ENCODE measurements at regions not wholly inside any gene's neighbourhood (a gene's known extent, or its start where the extent isn't known, plus 50 kb on each side); places are given as distances from the start of the nearest gene placed in this dataset.

GRCh38 chr11:81174646-81175330 is 1558.9 kb downstream of the FAM181B start:
- DNase-seq (ENCODE audit: low read depth) = no peak

- DNase-seq (ENCODE audit: low read depth) = no peak
These were observed 1568.5 kb downstream of the FAM181B start for GRCh38 chr11:81165164-81165563.

GRCh38 chr11:81159900-81160299 is 1573.8 kb downstream of the FAM181B start:
- no peak for DNase-seq (ENCODE audit: low read depth)

- no peak for DNase-seq (ENCODE audit: low read depth)
These were observed 1598.1 kb downstream of the FAM181B start for GRCh38 chr11:81135570-81135969.

GRCh38 chr11:81129618-81130017 is 1604.0 kb downstream of the FAM181B start:
- DNase-seq (ENCODE audit: low read depth) = no peak

- DNase-seq (ENCODE audit: low read depth) = no peak
These were observed 1620.9 kb downstream of the FAM181B start for GRCh38 chr11:81112718-81113117.

- DNase-seq (ENCODE audit: low read depth) = no peak
These were observed 1629.6 kb downstream of the FAM181B start for GRCh38 chr11:81104051-81104450.

GRCh38 chr11:81098471-81098870 is 1635.2 kb downstream of the FAM181B start:
- no peak for DNase-seq (ENCODE audit: low read depth)

- no peak for DNase-seq (ENCODE audit: low read depth)
These were observed 1641.1 kb downstream of the FAM181B start for GRCh38 chr11:81092522-81092921.

GRCh38 chr11:81089242-81089641 is 1644.4 kb downstream of the FAM181B start:
- DNase-seq (ENCODE audit: low read depth) = no peak

- DNase-seq (ENCODE audit: low read depth) = no peak
These were observed 1639.6 kb upstream of the TENM4 start for GRCh38 chr11:81080476-81080875.

- no peak for DNase-seq (ENCODE audit: low read depth)
These were observed 1631.4 kb upstream of the TENM4 start for GRCh38 chr11:81072273-81072672.

GRCh38 chr11:81071606-81072005 is 1630.8 kb upstream of the TENM4 start:
- DNase-seq (ENCODE audit: low read depth) = no peak

- DNase-seq (ENCODE audit: low read depth) = no peak
These were observed 1630.1 kb upstream of the TENM4 start for GRCh38 chr11:81070948-81071347.

GRCh38 chr11:81059356-81059755 is 1618.5 kb upstream of the TENM4 start:
- DNase-seq (ENCODE audit: low read depth) = no peak

- no peak for DNase-seq (ENCODE audit: low read depth)
These were observed 1611.7 kb upstream of the TENM4 start for GRCh38 chr11:81052344-81053158.

- DNase-seq (ENCODE audit: low read depth) = no peak
These were observed 1599.2 kb upstream of the TENM4 start for GRCh38 chr11:81039916-81040524.

- DNase-seq (ENCODE audit: low read depth) = no peak
These were observed 1595.5 kb upstream of the TENM4 start for GRCh38 chr11:81036168-81036870.

GRCh38 chr11:81033779-81034540 is 1593.1 kb upstream of the TENM4 start:
- DNase-seq (ENCODE audit: low read depth) = no peak

GRCh38 chr11:81032906-81033305 is 1592.1 kb upstream of the TENM4 start:
- no peak for DNase-seq (ENCODE audit: low read depth)

GRCh38 chr11:81030186-81030585 is 1589.4 kb upstream of the TENM4 start:
- DNase-seq (ENCODE audit: low read depth) = no peak

- DNase-seq (ENCODE audit: low read depth) = no peak
These were observed 1585.2 kb upstream of the TENM4 start for GRCh38 chr11:81026032-81026431.
